Upper lobe of left lung (tissue), 6 donors: ENCODE measurements at regions not wholly inside any gene's neighbourhood (a gene's known extent, or its start where the extent isn't known, plus 50 kb on each side); places are given as distances from the start of the nearest gene placed in this dataset.

Experiments used
- ATAC-seq, 2 donors: fragments of 200-7000 bp; cut with Tn5 transposase; one replicate each; pipeline ENCODE4 v1.9.1; 2022; ENCODE audit warnings: mild to moderate bottlenecking in 2 of 2, moderate library complexity in 2 of 2; ENCODE audit not compliant: low FRiP score in 2 of 2
- DNase-seq, 2 donors: peaks; one replicate each; pipeline ENCODE4 v3.0.0-alpha.2; 2019 to 2020
- H3K27ac ChIP-seq, 4 donors: fragments of 200-600 bp; sonication (generic); one replicate each; pipeline ENCODE4 v1.5.1; 2016 to 2019
- H3K27me3 ChIP-seq, 4 donors: fragments of 200-600 bp; sonication (generic); one replicate each; pipeline ENCODE4 v1.5.1; 2017 to 2019
- H3K36me3 ChIP-seq, 4 donors: fragments of 200-600 bp; sonication (generic); one replicate each; pipeline ENCODE4 v1.5.1; 2016 to 2019
- H3K4me1 ChIP-seq, 4 donors: fragments of 200-600 bp; sonication (generic); one replicate each; pipeline ENCODE4 v1.5.1; 2018 to 2019
- H3K4me3 ChIP-seq, 4 donors: fragments of 200-600 bp; sonication (generic); one replicate each; pipeline ENCODE4 v1.5.1; 2017 to 2019; ENCODE audit warnings: mild to moderate bottlenecking in 2 of 4, moderate library complexity in 1 of 4
- H3K9me3 ChIP-seq, 4 donors: fragments of 200-600 bp; sonication (generic); one replicate each; pipeline ENCODE4 v1.5.1; 2018 to 2019
- CTCF ChIP-seq, 6 experiments: fragments of 450-650 bp in 4 of 6; fragments of 200-600 bp in 2 of 6; sonication (generic) in 2 of 6; IDR thresholded peaks; one replicate each; pipeline ENCODE4 v1.5.1; 2016 to 2019; ENCODE audit warnings: antibody characterized with exemption in 6 of 6
- EP300 ChIP-seq, 4 donors: sonication (generic); formaldehyde crosslinking; IDR thresholded peaks; one replicate each; pipeline ENCODE4 v1.5.1; 2017; ENCODE audit warnings: antibody characterized with exemption in 4 of 4, control low read depth in 2 of 4
- POLR2A ChIP-seq, 4 donors: fragments of 450-650 bp; IDR thresholded peaks; one replicate each; pipeline ENCODE4 v1.5.1; 2016 to 2017; ENCODE audit warnings: antibody characterized with exemption in 4 of 4, mild to moderate bottlenecking in 2 of 4
- POLR2AphosphoS5 ChIP-seq, 2 donors: sonication (generic); formaldehyde crosslinking; IDR thresholded peaks; one replicate each; pipeline ENCODE4 v1.5.1; 2017; ENCODE audit warnings: antibody characterized with exemption in 2 of 2
- whole genome bisulfite sequencing, 2 donors: methylation state at CpG; one replicate each; pipeline ENCODE4 v1.1.5; 2017 to 2018; 5-methylcytosine and 5-hydroxymethylcytosine counted together
- donor health status: DM: no; HTN: no; CAD: no; lungs with moderate emphysema.
- donor health status: DM: no; HTN: yes; CAD: no; lungs with severe emphysema.

- H3K9me3 ChIP-seq = peaks cover 0 to 13% (median 10%) of the 10 kb centered on the region in 4 donors
- no peak for TF ChIP-seq EP300 (IDR thresholded peaks at IDR 0.05)
- no peak for TF ChIP-seq CTCF (IDR thresholded peaks at IDR 0.05)
- TF ChIP-seq POLR2A (IDR thresholded peaks at IDR 0.05) = no peak
- no peak for TF ChIP-seq POLR2AphosphoS5 (IDR thresholded peaks at IDR 0.05)
- DNase-seq = no peak
- H3K4me1 ChIP-seq = peaks cover 0 to 4% (median 0%) of the 10 kb centered on the region in 4 donors
- 84 to 98% methylated on average over 2 of the region's 2 CpGs for WGBS, 2 donors
- ATAC-seq = no peak
- no peak overlapping the region for H3K27ac ChIP-seq
- H3K4me3 ChIP-seq = no peak overlapping the region
- no peaks in the 10 kb centered on the region for H3K27me3 ChIP-seq
- H3K36me3 ChIP-seq = no peaks in the 10 kb centered on the region
Measured at GRCh38 chr5:112560371-112560770, 141.3 kb upstream of the EPB41L4A start.

DNA sequence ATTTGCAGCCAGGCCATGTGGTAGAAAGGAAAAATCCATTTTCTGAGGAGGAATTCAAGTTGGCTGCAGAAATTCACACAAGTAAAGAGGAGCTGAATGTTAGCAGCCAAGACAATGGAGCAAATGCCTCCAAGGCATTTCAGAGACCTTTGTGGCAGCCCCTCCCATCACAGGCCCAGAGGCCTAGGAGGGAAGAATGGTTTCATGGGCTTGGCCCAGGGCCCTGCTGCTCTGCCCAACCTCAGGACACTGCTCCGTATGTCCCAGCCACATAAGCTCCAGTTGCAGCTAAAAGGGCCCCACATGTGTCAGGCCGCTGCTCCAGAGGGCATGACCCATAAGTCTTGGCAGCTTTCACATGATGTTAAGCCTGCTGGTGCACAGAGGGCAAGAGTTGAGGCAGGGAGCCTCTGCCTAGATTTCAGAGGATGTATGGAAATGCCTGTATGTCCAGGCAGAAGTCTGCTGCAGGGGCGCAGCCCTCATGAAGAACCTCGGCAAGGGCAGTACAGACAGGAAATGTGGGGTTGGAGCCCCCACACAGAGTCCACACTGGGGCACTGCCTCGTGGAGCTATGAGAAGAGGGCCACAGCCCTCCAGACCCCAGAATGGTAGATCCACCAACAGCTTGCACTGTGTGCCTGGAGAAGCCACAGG is 144.2 kb upstream of the EPB41L4A start:
- DNase-seq (no peak), ATAC-seq (no peak)
- TF ChIP-seq POLR2AphosphoS5 (IDR thresholded peaks at IDR 0.05) (no peak), CTCF (IDR thresholded peaks at IDR 0.05) (no peak), POLR2A (IDR thresholded peaks at IDR 0.05) (no peak), EP300 (IDR thresholded peaks at IDR 0.05) (no peak)
- Histone ChIP-seq H3K4me1 (peaks cover 0 to 4% (median 0%) of the 10 kb centered on the region in 4 donors), H3K27ac (no peak overlapping the region), H3K4me3 (no peak overlapping the region), H3K27me3 (no peaks in the 10 kb centered on the region), H3K9me3 (peaks cover 0 to 13% (median 10%) of the 10 kb centered on the region in 4 donors), H3K36me3 (no peaks in the 10 kb centered on the region)
- WGBS, 2 donors = 84% methylated on average over 5 of the region's 5 CpGs; no CpG with 5 or more reads in 1 of the 2 donors

- no peak for ATAC-seq
- H3K4me3 ChIP-seq = no peak overlapping the region
- no peaks in the 10 kb centered on the region for H3K36me3 ChIP-seq
- WGBS, 2 donors = 71 to 82% methylated on average over 1 of the region's 1 CpG
- TF ChIP-seq EP300 (IDR thresholded peaks at IDR 0.05) (no peak), POLR2A (IDR thresholded peaks at IDR 0.05) (no peak), POLR2AphosphoS5 (IDR thresholded peaks at IDR 0.05) (no peak), CTCF (IDR thresholded peaks at IDR 0.05) (no peak)
- peaks cover 0 to 13% (median 10%) of the 10 kb centered on the region in 4 donors for H3K9me3 ChIP-seq
- DNase-seq = no peak
- no peaks in the 10 kb centered on the region for H3K4me1 ChIP-seq
- no peaks in the 10 kb centered on the region for H3K27me3 ChIP-seq
- H3K27ac ChIP-seq = no peak overlapping the region
Measured at GRCh38 chr5:112566251-112566650, 147.2 kb upstream of the EPB41L4A start.

- no peak overlapping the region for H3K4me3 ChIP-seq
- no peak for DNase-seq
- no peaks in the 10 kb centered on the region for H3K9me3 ChIP-seq
- no peaks in the 10 kb centered on the region for H3K4me1 ChIP-seq
- no peak overlapping the region for H3K27ac ChIP-seq
- no peak for ATAC-seq
- no peak for TF ChIP-seq POLR2AphosphoS5 (IDR thresholded peaks at IDR 0.05)
- no peak for TF ChIP-seq CTCF (IDR thresholded peaks at IDR 0.05)
- TF ChIP-seq POLR2A (IDR thresholded peaks at IDR 0.05) = no peak
- no peak for TF ChIP-seq EP300 (IDR thresholded peaks at IDR 0.05)
- H3K27me3 ChIP-seq = no peaks in the 10 kb centered on the region
- no peaks in the 10 kb centered on the region for H3K36me3 ChIP-seq
Measured at GRCh38 chr5:112569596-112569995, 150.5 kb upstream of the EPB41L4A start.
